ENCODE measurements at regions not wholly inside any gene's neighbourhood (a gene's known extent, or its start where the extent isn't known, plus 50 kb on each side); places are given as distances from the start of the nearest gene placed in this dataset.

- Histone ChIP-seq H2AFZ (ENCODE audit: low read length) (no peak overlapping the region), H3K36me3 (ENCODE audit: control insufficient read depth, insufficient read depth, low read length) (no peaks in the 10 kb centered on the region), H3K27me3 (ENCODE audit: control insufficient read depth, insufficient read depth, low read length) (no peaks in the 10 kb centered on the region), H3K4me2 (ENCODE audit: extremely low read depth, insufficient read depth, low read length) (no peak overlapping the region), H3K27ac (ENCODE audit: insufficient read depth, low read length) (no peak overlapping the region), H3K9ac (ENCODE audit: insufficient read depth, low read length) (no peak overlapping the region), H3K9me3 (ENCODE audit: control insufficient read depth, insufficient read depth, low read depth, low read length) (no peaks in the 10 kb centered on the region), H3K79me2 (ENCODE audit: control insufficient read depth, insufficient read depth, low read length) (no peaks in the 10 kb centered on the region), H3K4me3 (replicated peaks in 1 of 4; ENCODE audit: control extremely low read depth in 1 of 4, insufficient read depth in 1 of 4, low read depth in 3 of 4, low read length in 4 of 4) (no peak overlapping the region), H3K4me1 (ENCODE audit: control insufficient read depth, extremely low read depth, insufficient read depth, low read length) (no peaks in the 10 kb centered on the region), H4K20me1 (ENCODE audit: control insufficient read depth, extremely low read depth, insufficient read depth, low read length) (no peaks in the 10 kb centered on the region)
- TF ChIP-seq CTCF (conservative IDR thresholded peaks at IDR 0.05 in 1 of 2, IDR thresholded peaks at IDR 0.05 in 1 of 2; ENCODE audit: low read depth in 1 of 2, low read length in 2 of 2) (no peak), EZH2 (IDR thresholded peaks at IDR 0.05; ENCODE audit: low read length, missing control alignments) (no peak)
- DNase-seq (ENCODE audit: low read depth in 2 of 2) = no peak
These were observed 406.9 kb downstream of the NR2F2 start for GRCh38 chr15:96737408-96737807.

GRCh38 chr15:96746665-96747064 lies 416.2 kb downstream of the NR2F2 start:
- H3K4me3 ChIP-seq (replicated peaks in 1 of 4; ENCODE audit: control extremely low read depth in 1 of 4, insufficient read depth in 1 of 4, low read depth in 3 of 4, low read length in 4 of 4) = no peak overlapping the region
- no peaks in the 10 kb centered on the region for H3K9me3 ChIP-seq (ENCODE audit: control insufficient read depth, insufficient read depth, low read depth, low read length)
- no peaks in the 10 kb centered on the region for H3K27me3 ChIP-seq (ENCODE audit: control insufficient read depth, insufficient read depth, low read length)
- no peak for DNase-seq (ENCODE audit: low read depth in 2 of 2)
- no peaks in the 10 kb centered on the region for H3K79me2 ChIP-seq (ENCODE audit: control insufficient read depth, insufficient read depth, low read length)
- H3K27ac ChIP-seq (ENCODE audit: insufficient read depth, low read length) = no peak overlapping the region
- H3K36me3 ChIP-seq (ENCODE audit: control insufficient read depth, insufficient read depth, low read length) = no peaks in the 10 kb centered on the region
- H3K4me2 ChIP-seq (ENCODE audit: extremely low read depth, insufficient read depth, low read length) = no peak overlapping the region
- H3K9ac ChIP-seq (ENCODE audit: insufficient read depth, low read length) = no peak overlapping the region
- H3K4me1 ChIP-seq (ENCODE audit: control insufficient read depth, extremely low read depth, insufficient read depth, low read length) = no peaks in the 10 kb centered on the region
- H4K20me1 ChIP-seq (ENCODE audit: control insufficient read depth, extremely low read depth, insufficient read depth, low read length) = no peaks in the 10 kb centered on the region
- TF ChIP-seq CTCF (conservative IDR thresholded peaks at IDR 0.05 in 1 of 2, IDR thresholded peaks at IDR 0.05 in 1 of 2; ENCODE audit: low read depth in 1 of 2, low read length in 2 of 2) (no peak), EZH2 (IDR thresholded peaks at IDR 0.05; ENCODE audit: low read length, missing control alignments) (no peak)
- no peak overlapping the region for H2AFZ ChIP-seq (ENCODE audit: low read length)

- H4K20me1 ChIP-seq (ENCODE audit: control insufficient read depth, extremely low read depth, insufficient read depth, low read length) = no peaks in the 10 kb centered on the region
- no peak overlapping the region for H2AFZ ChIP-seq (ENCODE audit: low read length)
- no peak for TF ChIP-seq EZH2 (IDR thresholded peaks at IDR 0.05; ENCODE audit: low read length, missing control alignments)
- TF ChIP-seq CTCF (conservative IDR thresholded peaks at IDR 0.05 in 1 of 2, IDR thresholded peaks at IDR 0.05 in 1 of 2; ENCODE audit: low read depth in 1 of 2, low read length in 2 of 2) = no peak
- no peaks in the 10 kb centered on the region for H3K9me3 ChIP-seq (ENCODE audit: control insufficient read depth, insufficient read depth, low read depth, low read length)
- no peak overlapping the region for H3K9ac ChIP-seq (ENCODE audit: insufficient read depth, low read length)
- no peak overlapping the region for H3K4me2 ChIP-seq (ENCODE audit: extremely low read depth, insufficient read depth, low read length)
- DNase-seq (ENCODE audit: low read depth in 2 of 2) = no peak
- H3K27ac ChIP-seq (ENCODE audit: insufficient read depth, low read length) = no peak overlapping the region
- H3K4me1 ChIP-seq (ENCODE audit: control insufficient read depth, extremely low read depth, insufficient read depth, low read length) = no peaks in the 10 kb centered on the region
- no peaks in the 10 kb centered on the region for H3K79me2 ChIP-seq (ENCODE audit: control insufficient read depth, insufficient read depth, low read length)
- H3K36me3 ChIP-seq (ENCODE audit: control insufficient read depth, insufficient read depth, low read length) = no peaks in the 10 kb centered on the region
- no peak overlapping the region for H3K4me3 ChIP-seq (replicated peaks in 1 of 4; ENCODE audit: control extremely low read depth in 1 of 4, insufficient read depth in 1 of 4, low read depth in 3 of 4, low read length in 4 of 4)
- no peaks in the 10 kb centered on the region for H3K27me3 ChIP-seq (ENCODE audit: control insufficient read depth, insufficient read depth, low read length)
These were observed 416.8 kb downstream of the NR2F2 start for GRCh38 chr15:96747291-96747690.

Measured in fibroblast of lung (primary cell).